Skin epidermis (tissue), 12 donors: ENCODE measurements at regions not wholly inside any gene's neighbourhood (a gene's known extent, or its start where the extent isn't known, plus 50 kb on each side); places are given as distances from the start of the nearest gene placed in this dataset.

Experiments used
- H3K27ac ChIP-seq, 21 experiments: fragments of 200-600 bp; sonication (generic) in 11 of 21; one replicate each; pipeline ENCODE4 v1.5.0; 2020; ENCODE audit warnings: mild to moderate bottlenecking in 3 of 21, inconsistent platforms in 2 of 21, moderate library complexity in 2 of 21
- H3K4me3 ChIP-seq, 7 experiments: fragments of 200-600 bp; sonication (generic) in 2 of 7; one replicate each; pipeline ENCODE4 v1.5.0; 2020; ENCODE audit warnings: inconsistent platforms in 2 of 7, mild to moderate bottlenecking in 2 of 7, moderate library complexity in 1 of 7

GRCh38 chr4:41443340-41444079 is 94.4 kb upstream of the LIMCH1 start:
- H3K4me3 ChIP-seq, result no peak overlapping the region
- H3K27ac ChIP-seq, result no peak overlapping the region

DNA sequence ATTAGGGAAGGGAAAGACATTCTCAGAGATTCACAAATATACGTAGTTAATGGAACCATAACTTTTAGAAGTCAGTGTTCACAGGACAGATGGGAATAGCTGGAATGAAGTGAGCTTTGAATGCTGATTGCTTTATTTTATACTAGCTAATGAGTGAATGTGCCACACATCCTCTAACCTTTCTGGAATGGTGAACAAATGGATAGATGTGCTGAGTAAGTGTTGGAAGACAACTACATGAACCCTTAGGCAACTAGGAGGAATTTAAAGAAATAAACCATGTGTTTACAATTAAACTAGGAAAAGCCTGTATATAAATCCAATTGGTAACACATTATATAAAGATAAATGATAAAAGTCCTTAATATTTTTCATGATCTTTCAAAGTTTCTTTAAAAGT is 91.6 kb upstream of the LIMCH1 start:
- no peak overlapping the region for H3K4me3 ChIP-seq
- H3K27ac ChIP-seq, result no peak overlapping the region

- H3K4me3 ChIP-seq, result no peak overlapping the region
- H3K27ac ChIP-seq, result no peak overlapping the region
Measured at GRCh38 chr4:41446981-41447725, 90.8 kb upstream of the LIMCH1 start.

- no peak overlapping the region for H3K27ac ChIP-seq
Measured at GRCh38 chr4:41448934-41449333, 89.0 kb upstream of the LIMCH1 start.

GRCh38 chr4:41451961-41452360 is 86.0 kb upstream of the LIMCH1 start:
- H3K27ac ChIP-seq, result no peak overlapping the region
- no peak overlapping the region for H3K4me3 ChIP-seq

More at GRCh38 chr4:41448934-41449333, 89.0 kb upstream of the LIMCH1 start:
- no peak overlapping the region for H3K4me3 ChIP-seq

- H3K4me3 ChIP-seq, result no peak overlapping the region
- H3K27ac ChIP-seq, result no peak overlapping the region
Measured at GRCh38 chr4:41452484-41453225, 85.3 kb upstream of the LIMCH1 start.

GRCh38 chr4:41454423-41454822 is 83.5 kb upstream of the LIMCH1 start:
- H3K27ac ChIP-seq, result no peak overlapping the region
- H3K4me3 ChIP-seq, result no peak overlapping the region

DNA sequence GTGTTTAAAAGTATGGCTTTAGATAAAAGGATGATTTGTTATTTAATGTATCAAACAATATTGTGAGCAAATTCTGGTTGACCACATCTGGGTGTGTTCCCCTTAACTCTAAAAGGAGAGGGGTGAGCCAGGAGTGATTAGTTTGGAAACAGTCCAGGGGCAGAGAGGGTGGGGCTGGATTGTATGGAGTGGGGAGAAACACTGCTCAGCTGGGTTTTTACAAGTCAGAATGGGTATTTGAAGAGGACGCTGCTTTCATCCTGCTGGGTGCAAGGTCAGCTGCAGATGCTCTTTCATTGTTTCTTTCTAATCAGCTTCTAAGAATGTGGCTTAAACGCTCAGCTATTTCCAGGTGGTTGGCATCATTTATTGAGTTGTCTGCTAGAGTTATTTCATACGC is 82.8 kb upstream of the LIMCH1 start:
- H3K27ac ChIP-seq, result no peak overlapping the region

DNA sequence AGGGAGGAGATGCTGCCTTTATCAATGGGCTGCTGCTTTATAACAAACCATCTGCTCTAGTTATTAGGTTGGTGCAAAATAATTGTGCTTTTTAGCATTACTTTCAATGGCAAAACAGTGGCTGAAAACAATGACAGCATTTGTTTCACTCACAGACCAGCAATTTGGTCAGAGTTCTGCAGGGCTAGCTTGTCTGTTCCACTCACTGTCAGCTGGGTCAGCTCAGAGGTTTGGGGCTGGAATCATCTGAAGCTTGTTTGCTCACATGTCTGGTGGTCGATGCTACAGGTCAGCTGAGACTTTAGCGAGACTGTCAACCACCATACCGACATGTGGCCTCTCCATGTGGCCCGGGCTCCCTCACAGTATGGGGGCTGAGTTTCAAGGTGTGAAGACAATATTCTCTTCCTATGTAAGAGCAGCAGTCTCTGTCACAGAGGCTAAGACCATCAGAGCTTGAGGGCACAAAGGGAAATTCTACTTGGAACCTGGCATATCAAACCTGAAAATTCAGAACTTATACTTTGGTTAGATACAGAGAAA is 81.3 kb upstream of the LIMCH1 start:
- no peak overlapping the region for H3K27ac ChIP-seq
- H3K4me3 ChIP-seq, result no peak overlapping the region

More for the DNA sequence above, 82.8 kb upstream of the LIMCH1 start:
- no peak overlapping the region for H3K4me3 ChIP-seq

- Histone ChIP-seq H3K27ac (no peak overlapping the region), H3K4me3 (no peak overlapping the region)
Measured at GRCh38 chr4:41458689-41459088, 79.3 kb upstream of the LIMCH1 start.

- H3K4me3 ChIP-seq, result no peak overlapping the region
- no peak overlapping the region for H3K27ac ChIP-seq
Measured at GRCh38 chr4:41460641-41461040, 77.3 kb upstream of the LIMCH1 start.

DNA sequence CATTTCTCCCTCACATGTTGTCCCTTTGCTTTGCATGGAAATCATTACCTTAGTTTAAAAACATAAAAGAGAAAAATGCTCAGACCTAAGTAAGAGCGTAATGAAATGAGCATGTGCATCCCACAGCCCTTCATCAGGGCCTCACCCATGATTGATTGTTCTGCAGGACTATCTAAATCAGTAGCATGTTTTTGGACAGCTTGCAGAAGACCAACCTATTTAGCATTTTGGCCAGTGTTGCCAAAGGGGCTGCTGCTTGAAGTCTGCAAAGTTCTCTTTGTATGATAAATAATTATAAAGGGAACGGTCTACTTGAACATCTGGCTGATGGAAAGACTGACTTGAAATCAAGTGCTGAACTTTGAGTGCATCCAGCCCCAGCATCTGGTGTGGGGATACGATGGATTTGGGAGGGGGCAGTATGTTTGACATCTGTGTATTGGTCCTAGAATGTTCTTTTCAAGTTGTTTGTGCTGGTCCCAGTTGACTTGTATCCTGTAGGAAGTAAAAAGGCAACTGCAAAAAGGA is 76.1 kb upstream of the LIMCH1 start:
- Histone ChIP-seq H3K4me3 (no peak overlapping the region), H3K27ac (no peak overlapping the region)

GRCh38 chr4:41465146-41465761 is 72.7 kb upstream of the LIMCH1 start:
- Histone ChIP-seq H3K27ac (no peak overlapping the region), H3K4me3 (no peak overlapping the region)

DNA sequence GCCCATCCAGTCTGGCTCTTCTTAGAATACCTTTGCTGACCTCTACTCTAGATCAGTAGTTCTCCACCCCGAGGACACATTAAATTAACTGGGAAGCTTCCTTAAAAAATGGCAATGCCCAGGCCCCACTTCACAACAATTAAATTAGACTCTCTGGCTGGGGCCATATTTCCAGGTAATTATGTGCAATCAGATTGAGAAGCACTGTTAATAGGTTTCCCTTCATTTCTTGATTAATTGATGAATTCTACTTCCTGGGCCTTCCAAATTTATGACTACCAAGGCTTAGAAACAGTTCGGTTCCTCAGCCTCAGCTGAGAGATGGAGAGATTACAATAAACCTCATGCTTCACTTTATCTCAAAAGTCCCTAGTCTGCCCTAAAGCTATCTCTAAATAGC is 71.7 kb upstream of the LIMCH1 start:
- Histone ChIP-seq H3K4me3 (no peak overlapping the region), H3K27ac (no peak overlapping the region)

GRCh38 chr4:41468122-41468521 is 69.8 kb upstream of the LIMCH1 start:
- Histone ChIP-seq H3K4me3 (no peak overlapping the region), H3K27ac (no peak overlapping the region)

DNA sequence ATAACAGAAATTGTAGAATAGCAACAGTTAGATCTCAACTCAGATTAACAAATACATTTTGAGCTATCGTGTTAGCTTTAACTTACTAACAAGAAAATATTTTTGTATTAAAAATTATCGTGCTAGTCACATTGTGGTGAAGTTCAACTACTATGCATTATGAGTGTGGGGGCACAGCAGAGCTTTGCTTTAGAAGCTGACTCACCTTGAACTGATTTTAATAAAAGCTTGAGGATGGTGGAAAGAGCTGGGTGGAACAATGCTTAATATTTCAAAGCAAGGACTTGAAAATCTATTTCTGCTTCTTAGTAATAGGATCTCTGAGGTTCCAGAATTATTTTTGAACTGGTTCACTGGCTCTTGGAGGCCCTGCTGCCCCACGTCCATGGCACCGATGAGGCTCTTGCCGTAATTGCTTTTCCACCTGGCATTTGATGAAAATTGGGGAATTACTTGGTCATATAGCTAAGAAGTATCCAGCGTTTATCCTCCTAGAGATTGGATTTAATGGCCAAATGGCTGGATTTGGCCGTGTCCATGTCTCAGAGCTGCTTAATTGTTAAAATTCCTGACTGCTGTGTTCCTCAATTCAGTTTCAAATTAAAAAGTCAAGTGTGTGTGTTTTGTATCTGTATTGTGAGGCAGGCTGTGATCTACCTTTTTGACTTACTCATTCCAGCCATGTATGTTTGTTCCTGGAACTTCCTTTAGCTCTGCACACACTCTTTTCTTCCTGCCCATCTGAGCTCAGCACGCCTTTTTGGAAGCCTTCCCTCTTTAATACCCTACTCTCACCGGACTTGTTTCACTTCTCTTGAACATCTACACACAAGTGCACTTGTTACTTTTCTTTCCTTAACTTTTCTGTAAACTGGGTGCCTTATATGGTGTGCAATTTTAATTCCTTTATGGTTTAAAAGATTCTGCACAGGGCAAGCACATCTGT is 66.6 kb upstream of the LIMCH1 start:
- Histone ChIP-seq H3K4me3 (no peak overlapping the region), H3K27ac (no peak overlapping the region)

DNA sequence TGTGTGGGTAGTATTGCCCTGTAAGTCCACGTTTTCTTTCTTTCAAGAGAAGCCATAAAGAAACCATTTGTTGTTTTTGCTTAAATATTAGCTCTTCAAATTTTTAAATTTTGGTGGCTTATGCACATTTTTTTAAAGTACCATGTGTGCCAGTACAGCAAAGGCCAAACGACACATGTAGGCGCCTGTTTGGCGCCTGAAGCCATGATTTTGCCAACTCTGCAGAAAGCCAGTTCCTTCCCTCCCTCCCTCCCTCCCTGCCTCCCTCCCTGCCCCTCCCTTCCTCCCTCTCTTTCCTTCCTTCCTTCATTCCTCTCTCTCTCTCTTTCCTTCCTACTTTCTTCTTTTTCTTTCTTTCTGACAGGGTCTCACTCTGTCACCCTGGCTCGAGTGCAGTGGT is 65.9 kb upstream of the LIMCH1 start:
- H3K27ac ChIP-seq, result no peak overlapping the region
- H3K4me3 ChIP-seq, result no peak overlapping the region

DNA sequence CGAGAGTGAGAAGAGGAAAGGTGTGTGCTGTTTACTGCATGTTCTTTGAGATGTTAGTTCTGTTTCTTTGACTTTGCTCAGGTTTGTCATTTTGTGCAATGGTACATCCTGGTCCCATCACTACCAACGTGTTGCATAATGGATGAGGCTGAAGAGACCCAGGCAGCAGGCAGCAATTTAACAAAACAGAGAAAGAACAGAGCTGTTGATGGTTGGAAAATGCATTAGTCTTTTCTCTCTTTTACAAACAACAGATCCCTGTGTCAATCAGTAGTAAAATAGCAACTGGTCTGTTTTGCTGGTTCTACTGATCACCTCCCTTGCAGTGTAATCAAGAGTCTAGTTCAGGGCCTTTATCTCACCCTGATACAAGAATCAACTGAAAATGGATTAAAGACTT is 64.8 kb upstream of the LIMCH1 start:
- no peak overlapping the region for H3K4me3 ChIP-seq
- no peak overlapping the region for H3K27ac ChIP-seq

DNA sequence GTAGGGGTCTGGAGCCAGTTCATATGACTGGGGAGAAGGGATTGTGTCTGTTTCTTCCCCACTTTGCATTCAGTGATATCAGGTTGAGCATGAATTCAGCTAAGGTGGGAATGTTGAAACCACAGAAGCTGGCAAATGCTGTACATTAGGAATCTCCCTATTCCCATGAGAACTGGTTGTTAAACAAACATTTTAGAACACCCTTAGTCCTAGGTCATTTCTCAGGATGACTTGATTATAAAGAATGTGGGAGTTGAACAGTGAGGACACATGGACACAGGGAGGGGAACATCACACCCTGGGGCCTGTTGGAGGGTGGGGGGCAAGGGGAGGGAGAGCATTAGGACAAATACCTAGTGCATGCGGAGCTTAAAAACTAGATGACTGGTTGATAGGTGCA is 62.6 kb upstream of the LIMCH1 start:
- Histone ChIP-seq H3K4me3 (no peak overlapping the region), H3K27ac (no peak overlapping the region)
